Chondrocyte (in vitro differentiated cells): ENCODE measurements at regions not wholly inside any gene's neighbourhood (a gene's known extent, or its start where the extent isn't known, plus 50 kb on each side); places are given as distances from the start of the nearest gene placed in this dataset.

Source experiments
- DNase-seq: peaks from one replicate; pipeline ENCODE4 v3.0.0; 2021; ENCODE audit warnings: mixed read lengths, low spot score
- H3K27ac Mint-ChIP-seq: one replicate; pipeline ENCODE4 v1.8.0; 2021; ENCODE audit warnings: mild to moderate bottlenecking, moderate library complexity, mixed read lengths; ENCODE audit not compliant: unreplicated experiment
- H3K27me3 Mint-ChIP-seq: 2 replicates; pipeline ENCODE4 v1.8.0; 2021; ENCODE audit warnings: low read depth, mixed read lengths
- H3K36me3 Mint-ChIP-seq: 2 replicates; pipeline ENCODE4 v1.8.0; 2021; ENCODE audit warnings: low read depth, mixed read lengths
- H3K4me1 Mint-ChIP-seq: 2 replicates; pipeline ENCODE4 v1.8.0; 2021; ENCODE audit warnings: low read depth, mild to moderate bottlenecking, mixed read lengths
- H3K4me3 Mint-ChIP-seq: one replicate; pipeline ENCODE4 v1.8.0; 2021; ENCODE audit warnings: mild to moderate bottlenecking, moderate library complexity, mixed read lengths; ENCODE audit not compliant: unreplicated experiment
- H3K9me3 Mint-ChIP-seq: 2 replicates; pipeline ENCODE4 v1.8.0; 2021; ENCODE audit warnings: low read depth, mixed read lengths
- TF ChIP-seq, protein P1 (sequence below): fragments of 200-600 bp; sonication (generic); IDR thresholded peaks from 2 replicates; pipeline ENCODE4 v1.5.0; 2021; ENCODE audit warnings: antibody characterized with exemption, mild to moderate bottlenecking, moderate library complexity

DNA sequence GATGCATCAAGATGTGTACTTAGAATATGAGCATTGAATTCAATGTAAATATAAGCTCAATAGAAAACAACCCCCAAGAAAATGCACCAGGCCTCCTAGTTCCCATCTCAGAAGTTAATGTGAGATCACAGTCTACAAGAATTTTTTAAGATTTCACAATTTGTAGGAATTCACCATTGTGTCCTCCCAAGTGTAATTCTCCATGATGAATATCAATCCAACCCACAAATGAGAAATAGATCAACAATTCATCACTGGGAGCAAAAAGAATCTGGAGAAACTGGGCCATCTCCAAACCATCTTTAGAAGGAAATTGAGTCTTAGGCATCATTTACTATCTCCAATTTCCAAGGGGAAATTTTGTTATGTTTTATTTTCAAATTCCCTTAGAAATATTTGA, 310.5 kb upstream of the GOT2 start:
- peaks cover 2% of the 10 kb centered on the region for H3K27me3 Mint-ChIP-seq
- H3K4me3 Mint-ChIP-seq = no peak overlapping the region
- TF ChIP-seq, protein P1, sequence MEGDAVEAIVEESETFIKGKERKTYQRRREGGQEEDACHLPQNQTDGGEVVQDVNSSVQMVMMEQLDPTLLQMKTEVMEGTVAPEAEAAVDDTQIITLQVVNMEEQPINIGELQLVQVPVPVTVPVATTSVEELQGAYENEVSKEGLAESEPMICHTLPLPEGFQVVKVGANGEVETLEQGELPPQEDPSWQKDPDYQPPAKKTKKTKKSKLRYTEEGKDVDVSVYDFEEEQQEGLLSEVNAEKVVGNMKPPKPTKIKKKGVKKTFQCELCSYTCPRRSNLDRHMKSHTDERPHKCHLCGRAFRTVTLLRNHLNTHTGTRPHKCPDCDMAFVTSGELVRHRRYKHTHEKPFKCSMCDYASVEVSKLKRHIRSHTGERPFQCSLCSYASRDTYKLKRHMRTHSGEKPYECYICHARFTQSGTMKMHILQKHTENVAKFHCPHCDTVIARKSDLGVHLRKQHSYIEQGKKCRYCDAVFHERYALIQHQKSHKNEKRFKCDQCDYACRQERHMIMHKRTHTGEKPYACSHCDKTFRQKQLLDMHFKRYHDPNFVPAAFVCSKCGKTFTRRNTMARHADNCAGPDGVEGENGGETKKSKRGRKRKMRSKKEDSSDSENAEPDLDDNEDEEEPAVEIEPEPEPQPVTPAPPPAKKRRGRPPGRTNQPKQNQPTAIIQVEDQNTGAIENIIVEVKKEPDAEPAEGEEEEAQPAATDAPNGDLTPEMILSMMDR = no peak
- no peak for DNase-seq
- H3K4me1 Mint-ChIP-seq = no peaks in the 10 kb centered on the region
- no peak overlapping the region for H3K27ac Mint-ChIP-seq
- H3K36me3 Mint-ChIP-seq = no peaks in the 10 kb centered on the region
- H3K9me3 Mint-ChIP-seq = peaks cover 5% of the 10 kb centered on the region

DNA sequence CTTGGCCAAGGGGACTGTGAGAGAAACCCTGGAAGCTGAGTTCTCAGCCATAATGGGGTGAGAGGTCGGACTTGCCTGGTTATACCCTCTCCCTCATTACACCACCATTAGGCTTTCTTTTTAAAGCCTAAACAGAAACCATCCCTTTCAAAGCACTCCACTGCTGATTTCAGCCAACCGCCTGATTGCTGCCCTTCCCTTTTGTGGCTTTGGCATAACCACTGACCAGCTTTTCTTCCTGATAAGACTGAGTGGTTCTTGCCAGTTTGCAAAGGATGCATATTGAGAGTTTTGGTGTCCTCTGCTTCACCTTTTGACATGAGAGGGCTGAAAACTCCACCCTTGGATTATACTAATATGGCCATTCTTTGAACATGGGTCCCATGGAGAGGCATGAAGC, 308.2 kb upstream of the GOT2 start:
- TF ChIP-seq, protein P1 = no peak
- H3K27me3 Mint-ChIP-seq = peaks cover 2% of the 10 kb centered on the region
- no peak for DNase-seq
- no peaks in the 10 kb centered on the region for H3K36me3 Mint-ChIP-seq
- H3K9me3 Mint-ChIP-seq = peaks cover 5% of the 10 kb centered on the region
- H3K4me3 Mint-ChIP-seq = no peak overlapping the region
- no peak overlapping the region for H3K27ac Mint-ChIP-seq
- no peaks in the 10 kb centered on the region for H3K4me1 Mint-ChIP-seq

DNA sequence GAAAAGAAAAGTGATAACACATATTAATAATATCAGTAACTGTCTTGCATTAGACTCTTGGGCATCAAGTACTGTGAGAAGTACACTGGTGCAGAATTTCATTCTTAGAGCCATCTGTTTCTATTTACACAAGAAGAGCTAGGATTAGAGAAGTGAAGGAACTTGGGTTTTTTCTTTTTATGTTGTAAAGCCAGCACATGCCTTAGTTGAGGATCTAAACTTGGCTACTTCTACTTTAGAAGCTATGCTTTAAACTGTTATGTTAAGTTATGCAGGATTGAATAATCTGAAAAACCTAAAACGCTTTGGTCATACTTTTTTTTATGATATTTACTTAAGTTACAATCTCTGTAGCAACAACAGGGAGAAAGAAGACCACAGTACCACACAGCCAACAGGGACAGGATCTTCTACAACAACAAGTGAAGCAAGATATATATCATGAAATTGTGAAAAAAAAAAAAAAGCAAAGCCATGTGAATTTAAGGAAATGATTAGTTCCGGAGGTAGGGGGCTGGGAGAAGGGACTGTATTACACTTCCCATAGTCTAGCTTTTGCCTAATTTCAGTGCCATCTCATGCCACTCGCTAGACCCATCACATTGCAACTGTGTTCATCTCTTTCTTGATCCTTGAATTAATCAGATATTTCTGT, 305.1 kb upstream of the GOT2 start:
- Mint-ChIP-seq H3K4me1 (no peaks in the 10 kb centered on the region), H3K27me3 (peaks cover 5% of the 10 kb centered on the region), H3K36me3 (no peaks in the 10 kb centered on the region), H3K9me3 (peaks cover 9% of the 10 kb centered on the region), H3K4me3 (no peak overlapping the region), H3K27ac (no peak overlapping the region)
- TF ChIP-seq, protein P1 = no peak
- DNase-seq = no peak

DNA sequence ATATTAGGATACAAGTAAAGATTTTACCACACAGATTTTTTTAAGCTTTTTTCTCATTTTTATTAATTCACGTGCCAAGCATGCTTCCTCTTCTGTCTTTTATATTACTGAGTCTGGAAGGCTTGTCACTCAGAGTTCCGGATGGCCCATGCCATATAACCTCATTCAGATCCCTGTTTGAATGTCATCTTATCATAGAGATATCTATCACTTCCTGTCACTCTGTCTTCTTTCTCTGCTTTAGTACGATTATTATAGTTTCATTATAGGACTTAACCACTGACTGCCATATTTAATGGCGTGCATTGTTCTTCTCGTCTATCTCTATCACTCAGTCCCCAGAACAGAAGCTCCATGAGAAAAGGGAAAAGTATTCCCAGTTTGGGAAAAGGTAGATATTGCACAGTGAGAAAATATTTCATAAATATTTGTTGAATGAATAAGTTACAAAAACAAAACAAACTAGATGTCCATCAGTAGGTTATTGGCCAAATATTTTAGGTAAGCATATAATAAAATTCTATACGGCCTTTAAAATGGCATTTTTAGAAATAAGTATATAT, 296.9 kb upstream of the GOT2 start:
- H3K27me3 Mint-ChIP-seq = peaks cover 8% of the 10 kb centered on the region
- H3K36me3 Mint-ChIP-seq = no peaks in the 10 kb centered on the region
- H3K4me3 Mint-ChIP-seq = no peak overlapping the region
- H3K27ac Mint-ChIP-seq = no peak overlapping the region
- no peak for DNase-seq
- peaks cover 4% of the 10 kb centered on the region for H3K9me3 Mint-ChIP-seq
- TF ChIP-seq, protein P1 = no peak
- H3K4me1 Mint-ChIP-seq = no peaks in the 10 kb centered on the region

DNA sequence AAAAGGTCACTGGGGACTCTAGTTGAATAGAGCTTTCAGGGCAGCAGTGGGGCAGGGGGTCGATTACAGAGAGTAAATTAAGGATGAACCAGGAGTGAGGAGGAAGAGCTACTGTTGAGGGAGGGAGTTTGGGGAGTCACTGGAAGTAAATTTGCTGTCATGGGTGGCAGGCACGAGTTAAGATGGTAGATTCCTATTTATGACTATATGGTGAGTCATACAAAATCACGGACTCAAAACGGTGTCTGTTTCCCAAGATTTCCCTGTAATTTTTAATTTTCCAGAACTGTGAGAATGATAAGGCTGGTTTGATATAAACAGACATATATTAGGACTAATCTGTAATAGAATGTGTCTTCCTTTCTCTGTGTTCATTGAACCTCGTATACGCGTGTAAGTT, 287.6 kb upstream of the GOT2 start:
- Mint-ChIP-seq H3K36me3 (no peaks in the 10 kb centered on the region), H3K27me3 (no peaks in the 10 kb centered on the region), H3K9me3 (peaks cover 11% of the 10 kb centered on the region), H3K4me1 (no peaks in the 10 kb centered on the region), H3K27ac (no peak overlapping the region), H3K4me3 (no peak overlapping the region)
- TF ChIP-seq, protein P1 = no peak
- DNase-seq = no peak
